ENCODE measurements at regions not wholly inside any gene's neighbourhood (a gene's known extent, or its start where the extent isn't known, plus 50 kb on each side); places are given as distances from the start of the nearest gene placed in this dataset.
"Not testable (repeated sequence)": the region's sequence is repeated elsewhere in the genome, so short reads cannot be mapped to it uniquely, and the experiment has no call there.

- H3K9me2 ChIP-seq (ENCODE audit: low read depth, low read length); H3K36me3 ChIP-seq (ENCODE audit: insufficient read depth, low read length); H2AFZ ChIP-seq (ENCODE audit: low read length); H3K4me2 ChIP-seq (ENCODE audit: low read length); H3K79me2 ChIP-seq (ENCODE audit: insufficient read depth, low read length); H3K27ac ChIP-seq (ENCODE audit: low read depth, low read length, poor library complexity, severe bottlenecking); H3K4me1 ChIP-seq (ENCODE audit: insufficient read depth, low read length, severe bottlenecking); H4K20me1 ChIP-seq (ENCODE audit: insufficient read depth, low read length); H3K9me3 ChIP-seq (ENCODE audit: low read length); H3K9ac ChIP-seq (ENCODE audit: low read length); H3K4me3 ChIP-seq (ENCODE audit: low read depth, low read length, poor library complexity, severe bottlenecking); H3F3A ChIP-seq (ENCODE audit: insufficient read depth, low read length); H3K27me3 ChIP-seq (ENCODE audit: insufficient read depth, low read length): not testable (repeated sequence)
These were observed 178.2 kb upstream of the ZNG1F start for GRCh38 chr9:41367301-41367700.

DNA sequence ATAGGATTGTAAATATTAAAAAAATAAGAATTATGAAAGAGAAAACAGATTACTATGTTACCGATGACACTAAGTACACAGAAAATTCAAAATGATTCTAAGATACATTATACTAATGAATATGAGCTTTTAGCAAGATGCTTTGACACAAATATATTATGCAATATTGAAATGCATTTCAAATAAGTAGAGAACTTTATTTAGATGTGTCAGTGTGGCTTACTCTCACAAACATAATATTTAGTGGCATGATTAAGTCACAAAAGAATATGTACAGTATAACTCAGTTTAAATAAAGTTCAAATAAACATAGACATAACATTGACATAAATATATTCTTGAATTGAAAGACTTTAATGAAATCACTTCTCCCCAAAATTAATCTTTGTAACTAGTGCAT, 172.7 kb upstream of the ZNG1F start:
- not testable (repeated sequence) for H3K4me1 ChIP-seq (ENCODE audit: insufficient read depth, low read length, severe bottlenecking); H2AFZ ChIP-seq (ENCODE audit: low read length); H4K20me1 ChIP-seq (ENCODE audit: insufficient read depth, low read length); H3K4me3 ChIP-seq (ENCODE audit: low read depth, low read length, poor library complexity, severe bottlenecking); H3K27me3 ChIP-seq (ENCODE audit: insufficient read depth, low read length); H3K4me2 ChIP-seq (ENCODE audit: low read length); H3K9me2 ChIP-seq (ENCODE audit: low read depth, low read length); H3K9me3 ChIP-seq (ENCODE audit: low read length); H3K36me3 ChIP-seq (ENCODE audit: insufficient read depth, low read length); H3K27ac ChIP-seq (ENCODE audit: low read depth, low read length, poor library complexity, severe bottlenecking); H3F3A ChIP-seq (ENCODE audit: insufficient read depth, low read length); H3K9ac ChIP-seq (ENCODE audit: low read length); H3K79me2 ChIP-seq (ENCODE audit: insufficient read depth, low read length)

DNA sequence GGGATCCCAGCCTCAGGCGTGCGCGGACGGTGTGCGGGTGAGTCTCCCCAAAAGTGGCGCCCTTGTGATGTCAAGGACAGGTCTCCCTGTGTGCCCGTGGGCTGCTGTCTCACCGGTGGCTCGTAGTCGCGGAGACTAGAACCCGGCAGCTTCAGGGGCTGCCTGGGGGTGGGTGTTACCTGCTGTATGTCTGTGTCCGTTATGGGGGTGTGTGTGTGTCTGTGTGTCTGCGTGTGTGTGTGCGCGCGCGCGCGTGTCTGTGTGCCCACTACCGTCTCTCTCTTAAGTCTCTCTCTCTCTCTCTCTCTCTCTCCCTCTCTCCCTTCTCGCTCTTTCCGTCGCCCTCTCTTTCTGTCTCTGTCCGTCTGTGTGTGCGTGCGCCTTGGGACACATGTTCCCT, 170.0 kb upstream of the ZNG1F start:
- not testable (repeated sequence) for H2AFZ ChIP-seq (ENCODE audit: low read length)

DNA sequence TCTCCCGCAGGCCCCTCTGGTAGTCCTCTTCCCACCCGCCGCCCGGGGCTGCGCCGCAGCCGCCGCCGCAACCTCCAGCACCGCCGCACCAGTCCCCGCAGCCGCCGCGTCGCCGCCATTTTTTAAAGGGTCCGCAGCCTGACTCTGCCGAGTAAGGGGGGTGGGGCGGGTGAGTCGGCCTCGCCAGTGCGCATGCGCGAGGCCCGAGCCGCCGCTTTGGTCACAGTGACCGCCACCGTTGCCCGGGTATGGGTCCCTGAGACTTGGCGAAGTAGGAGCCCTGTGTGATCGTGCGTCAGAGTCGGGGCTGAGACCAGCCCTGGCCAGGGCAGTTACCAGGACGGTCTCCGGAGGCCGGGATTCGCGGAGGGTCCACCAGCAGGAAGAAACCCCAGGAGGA, 169.6 kb upstream of the ZNG1F start:
- not testable (repeated sequence) for H3K36me3 ChIP-seq (ENCODE audit: insufficient read depth, low read length); H3F3A ChIP-seq (ENCODE audit: insufficient read depth, low read length); H3K9me2 ChIP-seq (ENCODE audit: low read depth, low read length); H3K27me3 ChIP-seq (ENCODE audit: insufficient read depth, low read length); H2AFZ ChIP-seq (ENCODE audit: low read length); H3K79me2 ChIP-seq (ENCODE audit: insufficient read depth, low read length); H4K20me1 ChIP-seq (ENCODE audit: insufficient read depth, low read length); H3K27ac ChIP-seq (ENCODE audit: low read depth, low read length, poor library complexity, severe bottlenecking); H3K9me3 ChIP-seq (ENCODE audit: low read length)
- Histone ChIP-seq H3K4me1 (ENCODE audit: insufficient read depth, low read length, severe bottlenecking) (peaks cover 18% of the 10 kb centered on the region), H3K9ac (ENCODE audit: low read length) (peak overlapping the region; percentile 77), H3K4me2 (ENCODE audit: low read length) (peak overlapping the region; percentile 64; the same call in 1 of the 2 replicates), H3K4me3 (ENCODE audit: low read depth, low read length, poor library complexity, severe bottlenecking) (peak overlapping the region; percentile 75)

More for the DNA sequence above, 170.0 kb upstream of the ZNG1F start:
- H3K9me3 ChIP-seq (ENCODE audit: low read length); H3K79me2 ChIP-seq (ENCODE audit: insufficient read depth, low read length); H3K27ac ChIP-seq (ENCODE audit: low read depth, low read length, poor library complexity, severe bottlenecking); H4K20me1 ChIP-seq (ENCODE audit: insufficient read depth, low read length); H3K36me3 ChIP-seq (ENCODE audit: insufficient read depth, low read length); H3F3A ChIP-seq (ENCODE audit: insufficient read depth, low read length); H3K9me2 ChIP-seq (ENCODE audit: low read depth, low read length); H3K27me3 ChIP-seq (ENCODE audit: insufficient read depth, low read length): not testable (repeated sequence)
- Histone ChIP-seq H3K4me1 (ENCODE audit: insufficient read depth, low read length, severe bottlenecking) (peaks cover 15% of the 10 kb centered on the region), H3K9ac (ENCODE audit: low read length) (peak overlapping the region; percentile 77), H3K4me2 (ENCODE audit: low read length) (peak overlapping the region; percentile 64), H3K4me3 (ENCODE audit: low read depth, low read length, poor library complexity, severe bottlenecking) (peak overlapping the region; percentile 75)

DNA sequence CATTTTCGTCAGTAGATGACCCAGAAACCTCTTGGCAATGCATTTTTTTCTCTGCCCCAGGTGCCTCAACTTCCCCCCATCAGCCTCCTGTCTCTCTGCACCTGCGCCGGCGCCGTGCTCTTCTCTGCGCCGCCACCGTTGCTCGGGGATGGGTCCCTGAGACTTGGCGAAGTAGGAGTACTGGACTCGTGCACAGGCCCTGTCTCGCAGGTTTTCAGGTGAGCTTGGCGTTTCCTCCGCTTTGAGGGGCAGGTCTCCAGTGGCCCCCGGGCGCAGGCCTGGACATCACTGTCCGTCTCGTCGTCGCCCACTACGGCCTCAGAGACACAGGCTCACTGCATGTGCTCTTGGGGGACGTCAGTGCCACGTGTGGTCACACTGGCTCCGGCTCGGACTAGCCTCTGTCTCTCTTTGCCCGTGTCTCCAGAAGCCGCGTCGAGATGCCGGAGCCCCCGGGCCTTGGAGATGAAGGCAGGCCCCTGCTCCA, 168.8 kb upstream of the ZNG1F start:
- H3F3A ChIP-seq (ENCODE audit: insufficient read depth, low read length); H3K36me3 ChIP-seq (ENCODE audit: insufficient read depth, low read length); H3K27me3 ChIP-seq (ENCODE audit: insufficient read depth, low read length); H4K20me1 ChIP-seq (ENCODE audit: insufficient read depth, low read length); H3K9me2 ChIP-seq (ENCODE audit: low read depth, low read length); H2AFZ ChIP-seq (ENCODE audit: low read length); H3K79me2 ChIP-seq (ENCODE audit: insufficient read depth, low read length); H3K9me3 ChIP-seq (ENCODE audit: low read length): not testable (repeated sequence)
- Histone ChIP-seq H3K4me1 (ENCODE audit: insufficient read depth, low read length, severe bottlenecking) (peaks cover 18% of the 10 kb centered on the region), H3K4me2 (ENCODE audit: low read length) (peak overlapping the region; percentile 64), H3K27ac (ENCODE audit: low read depth, low read length, poor library complexity, severe bottlenecking) (peak overlapping the region; percentile 91), H3K4me3 (ENCODE audit: low read depth, low read length, poor library complexity, severe bottlenecking) (peak overlapping the region; percentile 75), H3K9ac (ENCODE audit: low read length) (peak overlapping the region; percentile 77; the same call in 1 of the 2 replicates)

- H3K27me3 ChIP-seq (ENCODE audit: insufficient read depth, low read length); H4K20me1 ChIP-seq (ENCODE audit: insufficient read depth, low read length); H3K79me2 ChIP-seq (ENCODE audit: insufficient read depth, low read length); H3K9me3 ChIP-seq (ENCODE audit: low read length); H3K36me3 ChIP-seq (ENCODE audit: insufficient read depth, low read length); H3F3A ChIP-seq (ENCODE audit: insufficient read depth, low read length); H3K9me2 ChIP-seq (ENCODE audit: low read depth, low read length); H2AFZ ChIP-seq (ENCODE audit: low read length): not testable (repeated sequence)
- peak overlapping the region; percentile 64 for H3K4me2 ChIP-seq (ENCODE audit: low read length)
- H3K9ac ChIP-seq (ENCODE audit: low read length): peak overlapping the region; percentile 77; the same call in 1 of the 2 replicates
- H3K4me3 ChIP-seq (ENCODE audit: low read depth, low read length, poor library complexity, severe bottlenecking): peak overlapping the region; percentile 75
- peak overlapping the region; percentile 91 for H3K27ac ChIP-seq (ENCODE audit: low read depth, low read length, poor library complexity, severe bottlenecking)
- peaks cover 18% of the 10 kb centered on the region for H3K4me1 ChIP-seq (ENCODE audit: insufficient read depth, low read length, severe bottlenecking)
These were observed 168.2 kb upstream of the ZNG1F start for GRCh38 chr9:41357350-41357748.

GRCh38 chr9:41356588-41357349, 167.7 kb upstream of the ZNG1F start:
- not testable (repeated sequence) for H2AFZ ChIP-seq (ENCODE audit: low read length); H3K27me3 ChIP-seq (ENCODE audit: insufficient read depth, low read length); H3F3A ChIP-seq (ENCODE audit: insufficient read depth, low read length); H3K36me3 ChIP-seq (ENCODE audit: insufficient read depth, low read length); H3K79me2 ChIP-seq (ENCODE audit: insufficient read depth, low read length); H3K9me2 ChIP-seq (ENCODE audit: low read depth, low read length); H3K9me3 ChIP-seq (ENCODE audit: low read length); H4K20me1 ChIP-seq (ENCODE audit: insufficient read depth, low read length)
- H3K9ac ChIP-seq (ENCODE audit: low read length): peak overlapping the region; percentile 77; the same call in 1 of the 2 replicates
- H3K4me1 ChIP-seq (ENCODE audit: insufficient read depth, low read length, severe bottlenecking): peaks cover 18% of the 10 kb centered on the region
- peak overlapping the region; percentile 64 for H3K4me2 ChIP-seq (ENCODE audit: low read length)
- peak overlapping the region; percentile 75 for H3K4me3 ChIP-seq (ENCODE audit: low read depth, low read length, poor library complexity, severe bottlenecking)
- peak overlapping the region; percentile 91 for H3K27ac ChIP-seq (ENCODE audit: low read depth, low read length, poor library complexity, severe bottlenecking)

All from OCI-LY1 (cell line).